Stimulated activated CD4-positive, alpha-beta T cell treated with anti-CD3 and anti-CD28 coated beads, Interleukin-1b, Interleukin-23, amount 100 ng/mL, for 1 hour (primary cell): ENCODE measurements at regions not wholly inside any gene's neighbourhood (a gene's known extent, or its start where the extent isn't known, plus 50 kb on each side); places are given as distances from the start of the nearest gene placed in this dataset.

Experiments used
- DNase-seq, 2 donors: peaks; one replicate each; pipeline ENCODE4 v3.0.0-alpha.2; 2020; ENCODE audit warnings: low read depth in 2 of 2

- DNase-seq = no peak
These were observed 303.6 kb upstream of the CLINT1 start for GRCh38 chr5:158162479-158163034.

DNA sequence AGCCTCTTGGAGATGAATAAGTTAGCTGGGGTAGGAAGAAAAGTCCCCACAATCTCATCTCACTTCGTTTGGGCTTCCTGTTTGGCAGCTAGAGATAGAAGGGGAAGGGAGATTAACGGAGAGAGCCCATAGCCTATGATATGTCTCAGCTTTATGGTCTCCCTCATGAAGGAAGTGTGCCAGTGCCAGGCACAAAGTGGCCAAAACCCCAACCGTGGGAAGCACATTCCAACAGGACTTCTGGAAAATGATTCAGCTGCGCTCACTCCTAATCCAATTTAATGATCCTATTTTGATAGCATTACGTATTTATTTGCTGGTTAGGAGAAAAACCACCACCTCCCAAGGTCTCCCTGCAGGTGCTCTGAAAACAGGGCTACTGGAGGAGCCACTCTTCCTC lies 303.1 kb upstream of the CLINT1 start:
- no peak for DNase-seq

- DNase-seq = no peak
These were observed 300.7 kb upstream of the CLINT1 start for GRCh38 chr5:158159621-158160020.

DNA sequence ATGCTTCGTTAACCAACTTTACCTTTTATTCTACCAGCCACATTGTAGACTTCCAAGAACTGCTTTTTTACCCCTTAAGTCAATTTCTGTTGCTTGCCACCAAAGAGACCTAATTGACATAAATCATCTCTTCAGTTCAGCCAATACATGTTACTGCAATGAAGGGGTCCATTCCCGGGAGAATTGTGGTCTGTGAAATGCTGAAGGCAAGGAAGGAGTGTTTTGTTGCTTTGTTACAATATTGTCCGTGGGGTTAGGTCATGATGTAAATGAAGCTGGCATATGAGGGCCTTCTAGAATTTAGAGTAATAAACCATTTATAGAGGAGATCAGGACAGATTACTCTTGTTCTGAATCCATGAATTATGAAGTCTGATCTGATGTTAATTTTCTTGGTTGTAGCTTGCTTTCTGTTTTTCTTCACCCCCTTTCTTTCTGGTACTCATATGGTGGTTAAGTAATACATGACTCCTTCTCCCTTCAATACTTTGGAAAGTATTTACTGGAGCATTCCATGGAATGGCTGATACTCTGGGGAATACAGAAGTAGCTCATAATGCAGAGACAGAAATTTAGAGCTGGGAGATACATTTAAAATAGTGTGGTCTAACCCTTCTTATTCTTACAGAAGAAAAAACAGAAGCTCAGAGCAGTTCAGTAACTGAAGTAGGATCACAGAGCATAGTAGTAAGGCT lies 297.0 kb upstream of the CLINT1 start:
- no peak for DNase-seq

DNA sequence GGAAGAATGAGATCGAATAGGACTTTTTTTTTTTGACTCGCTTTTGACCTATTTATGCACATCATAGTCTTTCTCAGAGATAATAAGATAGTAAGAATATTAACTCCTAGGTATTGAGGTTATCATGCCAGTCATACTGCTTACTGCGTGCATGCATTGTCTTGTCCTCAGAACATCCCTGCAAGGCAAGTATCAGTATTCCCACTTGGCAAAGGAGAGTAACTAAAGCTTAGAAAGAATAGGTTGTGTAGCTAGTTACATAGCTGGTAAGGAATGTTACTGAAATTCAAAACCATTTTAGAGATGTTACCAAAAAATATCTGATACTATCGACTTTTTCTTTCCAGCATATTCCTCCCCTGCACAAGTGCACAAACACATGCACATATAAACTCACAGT lies 296.1 kb upstream of the CLINT1 start:
- DNase-seq = no peak

DNA sequence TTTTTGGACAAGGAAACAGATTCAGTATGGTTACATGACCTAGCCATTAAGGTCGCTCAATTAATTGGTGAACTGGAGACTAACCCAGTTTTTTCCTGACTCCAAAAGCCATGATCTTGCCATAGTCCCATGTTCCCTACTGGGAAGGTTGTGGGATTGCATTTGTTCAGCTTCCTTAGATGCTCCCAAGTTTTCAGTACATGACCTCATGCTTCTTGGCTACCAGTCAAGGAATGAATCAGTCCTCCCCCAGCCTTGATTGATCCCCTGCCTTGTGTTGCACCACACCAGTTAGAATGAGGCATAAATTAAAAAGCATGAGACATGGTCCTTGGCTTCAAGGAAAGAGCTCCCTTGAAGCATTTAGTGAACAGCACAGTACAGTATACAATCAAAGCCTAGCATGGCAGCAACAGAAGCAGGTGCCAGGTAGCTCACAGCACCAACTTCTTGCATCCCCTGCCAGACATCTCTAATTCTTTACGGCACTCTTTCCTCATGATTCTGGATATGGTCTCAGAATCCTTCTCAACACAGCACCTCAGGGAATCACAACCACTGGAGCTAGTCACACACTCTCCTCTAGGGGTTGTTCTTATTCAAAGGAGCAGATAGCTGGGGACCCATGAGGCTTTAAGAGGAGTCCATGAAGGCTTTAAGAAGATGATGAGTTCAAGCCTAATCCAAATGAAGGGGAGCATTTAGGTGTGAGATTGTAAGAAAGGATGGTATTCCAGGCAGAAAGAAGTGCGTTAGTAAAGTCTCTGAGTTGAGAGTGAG lies 295.5 kb upstream of the CLINT1 start:
- DNase-seq = no peak

DNA sequence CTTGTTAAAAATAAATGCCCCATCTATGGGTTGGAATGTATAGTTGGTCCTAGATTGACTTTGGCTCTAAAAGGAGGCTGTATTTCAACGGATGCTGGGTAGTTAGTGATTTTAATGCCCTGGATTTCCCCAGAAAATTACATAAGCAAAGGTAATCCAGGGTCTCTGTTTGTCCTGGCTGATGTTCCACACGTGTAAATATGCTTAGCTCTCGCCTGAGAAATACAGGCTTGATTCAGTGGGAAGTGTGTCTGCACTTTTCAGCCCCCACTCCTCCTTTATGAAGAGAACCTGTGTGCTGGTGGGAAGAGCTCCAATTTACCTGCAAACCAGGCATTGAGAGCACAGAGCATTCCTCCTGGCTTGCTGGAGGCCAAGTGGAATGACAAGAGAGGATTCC lies 294.6 kb upstream of the CLINT1 start:
- no peak for DNase-seq

- DNase-seq = no peak
These were observed 293.2 kb upstream of the CLINT1 start for GRCh38 chr5:158152136-158152535.

GRCh38 chr5:158147227-158147626 lies 288.3 kb upstream of the CLINT1 start:
- no peak for DNase-seq

- DNase-seq = no peak
These were observed 286.9 kb upstream of the CLINT1 start for GRCh38 chr5:158145827-158146226.

DNA sequence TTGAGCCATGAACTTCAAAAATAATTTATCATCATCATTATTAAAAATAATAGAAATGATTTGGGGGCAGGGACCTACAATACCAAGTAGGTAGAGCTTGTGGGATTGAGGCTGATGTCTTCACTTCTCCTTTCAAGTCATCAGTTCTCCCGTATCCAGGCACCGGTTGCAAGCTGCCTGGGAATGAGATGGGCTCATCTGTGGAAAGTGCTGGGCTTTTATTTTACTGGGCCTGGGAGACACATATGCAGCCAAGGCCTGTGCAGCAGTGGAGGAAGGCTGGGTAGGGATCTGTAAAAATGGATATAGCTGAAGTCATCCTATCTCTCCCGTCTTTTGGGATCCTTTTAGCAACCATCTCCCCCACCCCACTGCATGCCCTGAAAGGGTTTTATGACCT lies 284.1 kb upstream of the CLINT1 start:
- DNase-seq = no peak

DNA sequence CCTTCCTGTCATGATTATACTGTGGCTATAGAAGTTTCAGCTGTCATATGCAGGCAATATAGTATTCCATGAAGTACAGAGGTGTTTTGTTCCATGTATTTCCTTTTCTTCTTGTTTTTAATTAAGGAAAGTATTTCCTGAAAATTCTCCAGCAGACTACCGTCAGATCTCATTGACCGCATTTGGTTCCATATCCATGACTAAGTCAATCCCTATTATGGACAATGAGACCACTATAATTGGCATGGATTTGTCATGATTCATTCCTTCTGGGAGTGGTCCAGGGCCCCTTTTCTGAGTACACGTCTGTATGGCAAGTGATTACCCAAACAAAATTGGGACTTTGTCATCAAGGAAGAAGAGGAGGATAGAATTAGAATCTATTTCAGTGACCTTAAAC lies 283.2 kb upstream of the CLINT1 start:
- DNase-seq = no peak

- DNase-seq = no peak
These were observed 281.3 kb upstream of the CLINT1 start for GRCh38 chr5:158140120-158140731.

DNA sequence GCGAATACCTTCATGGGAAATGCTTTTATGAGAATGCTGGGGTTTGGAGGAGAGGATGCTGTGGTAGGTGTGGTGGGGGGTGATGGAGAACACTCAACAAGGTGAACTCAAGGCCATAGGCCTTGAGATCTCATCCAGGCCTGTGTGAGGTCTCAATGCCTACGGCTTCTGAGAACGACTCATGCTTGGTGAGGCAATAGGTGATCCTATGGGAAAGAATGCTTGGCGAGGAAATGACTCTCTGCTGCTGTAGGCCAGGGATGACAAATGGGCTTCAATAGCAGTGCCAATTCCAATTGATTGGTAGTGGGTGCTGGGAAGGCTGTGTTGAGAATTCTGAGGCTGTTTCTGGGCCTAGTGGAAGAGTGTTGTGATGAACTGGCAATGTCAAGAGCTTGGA lies 280.2 kb upstream of the CLINT1 start:
- no peak for DNase-seq

DNA sequence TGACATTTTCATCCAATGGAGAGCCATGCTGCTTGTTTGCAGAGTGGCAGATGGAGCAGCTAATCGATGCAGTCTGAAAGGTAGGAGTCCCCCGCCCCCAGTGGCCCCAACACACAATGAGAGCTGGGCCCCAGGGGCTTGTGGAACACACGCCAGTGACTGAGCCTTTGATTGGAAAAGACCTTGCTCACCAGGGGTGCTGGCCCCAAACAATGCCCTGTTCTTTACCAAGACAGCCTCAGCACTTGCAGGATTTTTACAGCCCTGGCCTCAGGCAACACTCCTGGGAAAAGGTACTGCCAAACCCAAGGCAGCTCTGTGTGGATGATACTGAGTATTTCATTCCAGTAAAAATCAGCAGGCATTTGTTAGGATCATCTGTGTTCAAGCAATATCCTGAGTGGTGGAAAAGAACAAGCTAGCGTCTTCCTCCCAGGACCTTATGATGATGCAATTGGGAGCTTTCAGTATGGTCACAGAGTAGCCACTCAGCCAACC lies 276.8 kb upstream of the CLINT1 start:
- no peak for DNase-seq

- DNase-seq = no peak
These were observed 274.4 kb upstream of the CLINT1 start for GRCh38 chr5:158133369-158133768.

DNA sequence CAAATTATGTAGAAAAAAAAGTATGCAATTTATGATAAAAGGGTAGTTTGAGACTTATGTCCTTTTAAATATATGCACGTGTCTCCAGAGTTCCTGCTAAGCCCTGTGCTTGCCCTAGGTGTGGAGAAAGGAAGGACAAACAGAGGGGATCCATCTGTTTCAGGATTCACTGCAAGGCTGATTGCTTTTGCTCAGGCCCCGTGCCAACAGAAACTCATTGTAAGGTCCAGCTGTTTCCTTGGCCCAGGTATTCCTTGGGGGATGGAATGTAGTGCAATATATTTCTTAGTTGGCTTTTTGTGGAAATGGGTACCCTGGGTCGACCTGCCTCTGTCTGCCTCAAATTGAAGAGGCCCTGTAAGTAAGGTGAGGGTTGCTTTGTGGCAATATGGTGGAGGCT lies 268.6 kb upstream of the CLINT1 start:
- DNase-seq = no peak

GRCh38 chr5:158126442-158127405 lies 267.8 kb upstream of the CLINT1 start:
- no peak for DNase-seq

- no peak for DNase-seq
These were observed 265.8 kb upstream of the CLINT1 start for GRCh38 chr5:158124606-158125316.

GRCh38 chr5:158123595-158123994 lies 264.6 kb upstream of the CLINT1 start:
- DNase-seq = no peak

DNA sequence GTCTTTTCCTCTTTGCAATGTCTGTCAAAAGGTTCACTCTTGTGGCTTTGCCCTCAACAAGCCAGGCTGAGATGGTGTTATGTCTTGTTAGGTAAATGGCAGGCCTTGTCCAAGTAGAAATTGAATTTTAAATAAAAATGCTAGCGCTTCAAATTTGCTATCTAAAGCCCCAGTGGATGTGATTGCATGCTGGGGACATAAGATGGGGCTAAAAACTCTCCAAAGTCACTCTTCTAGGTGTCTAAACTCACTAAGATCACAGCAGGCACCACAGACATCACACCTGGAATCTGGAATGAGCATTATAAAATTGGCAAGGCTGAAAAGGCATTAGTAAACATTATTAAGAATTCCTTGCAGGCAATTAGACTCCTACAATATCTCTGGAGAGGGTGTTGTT lies 262.7 kb upstream of the CLINT1 start:
- no peak for DNase-seq
